Fibroblast of pulmonary artery (primary cell): ENCODE measurements at regions not wholly inside any gene's neighbourhood (a gene's known extent, or its start where the extent isn't known, plus 50 kb on each side); places are given as distances from the start of the nearest gene placed in this dataset.

ENCODE experiments used
- DNase-seq: peaks from one replicate; pipeline ENCODE4 v3.0.0-alpha.2; 2010; ENCODE audit warnings: low read depth
- H3K4me3 ChIP-seq: replicated peaks from 2 replicates; pipeline ENCODE4 v1.5.1; 2011; ENCODE audit warnings: low read depth, mild to moderate bottlenecking, control low read depth, low read length, moderate library complexity
- TF ChIP-seq, protein P1 (sequence below): IDR thresholded peaks from 2 replicates; pipeline ENCODE4 v1.5.1; 2011; ENCODE audit warnings: mild to moderate bottlenecking, control low read depth, low read length, inconsistent platforms; ENCODE audit errors: missing control alignments

DNA sequence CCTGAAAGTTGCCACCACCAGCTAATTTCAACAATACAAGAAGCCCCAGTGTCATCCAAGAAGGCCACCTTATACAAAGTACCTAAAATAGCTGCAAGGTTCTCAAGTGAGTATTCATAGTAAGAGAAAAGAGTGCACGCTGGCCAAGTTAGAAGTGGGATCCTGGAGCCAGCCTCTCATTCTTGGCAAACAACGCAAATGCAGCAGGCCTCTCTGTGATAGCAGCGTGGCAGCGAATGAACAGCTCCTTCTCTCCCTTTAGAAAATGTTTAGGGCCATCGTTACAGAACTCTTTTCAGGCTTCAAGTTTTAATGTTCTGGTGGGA is 78.0 kb upstream of the IFNG-AS1 start:
- TF ChIP-seq, protein P1, sequence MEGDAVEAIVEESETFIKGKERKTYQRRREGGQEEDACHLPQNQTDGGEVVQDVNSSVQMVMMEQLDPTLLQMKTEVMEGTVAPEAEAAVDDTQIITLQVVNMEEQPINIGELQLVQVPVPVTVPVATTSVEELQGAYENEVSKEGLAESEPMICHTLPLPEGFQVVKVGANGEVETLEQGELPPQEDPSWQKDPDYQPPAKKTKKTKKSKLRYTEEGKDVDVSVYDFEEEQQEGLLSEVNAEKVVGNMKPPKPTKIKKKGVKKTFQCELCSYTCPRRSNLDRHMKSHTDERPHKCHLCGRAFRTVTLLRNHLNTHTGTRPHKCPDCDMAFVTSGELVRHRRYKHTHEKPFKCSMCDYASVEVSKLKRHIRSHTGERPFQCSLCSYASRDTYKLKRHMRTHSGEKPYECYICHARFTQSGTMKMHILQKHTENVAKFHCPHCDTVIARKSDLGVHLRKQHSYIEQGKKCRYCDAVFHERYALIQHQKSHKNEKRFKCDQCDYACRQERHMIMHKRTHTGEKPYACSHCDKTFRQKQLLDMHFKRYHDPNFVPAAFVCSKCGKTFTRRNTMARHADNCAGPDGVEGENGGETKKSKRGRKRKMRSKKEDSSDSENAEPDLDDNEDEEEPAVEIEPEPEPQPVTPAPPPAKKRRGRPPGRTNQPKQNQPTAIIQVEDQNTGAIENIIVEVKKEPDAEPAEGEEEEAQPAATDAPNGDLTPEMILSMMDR, result no peak
- DNase-seq, result peak; percentile 22
- H3K4me3 ChIP-seq, result no peak overlapping the region

DNA sequence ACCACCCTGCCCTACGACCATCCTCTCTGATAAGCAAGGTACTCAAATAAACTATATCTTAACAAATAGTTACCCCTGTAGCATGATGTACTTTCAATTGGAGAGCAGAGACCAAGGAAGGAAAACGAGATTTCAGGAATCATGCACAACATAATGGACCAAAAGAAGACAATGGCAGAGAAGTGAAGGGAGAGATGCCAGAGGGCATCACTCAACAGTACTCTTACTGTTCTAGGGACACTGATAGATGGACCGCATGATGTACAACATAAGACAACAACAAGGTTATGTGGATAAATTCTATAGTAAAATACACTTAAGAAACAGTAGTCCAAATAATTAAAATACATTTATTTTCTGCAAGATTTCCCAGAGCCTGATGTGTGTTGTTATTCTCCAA is 77.5 kb upstream of the IFNG-AS1 start:
- TF ChIP-seq, protein P1, result no peak
- DNase-seq, result no peak
- no peak overlapping the region for H3K4me3 ChIP-seq

GRCh38 chr12:67915335-67915851 is 73.9 kb upstream of the IFNG-AS1 start:
- DNase-seq, result no peak
- TF ChIP-seq, protein P1, result no peak
- no peak overlapping the region for H3K4me3 ChIP-seq

- DNase-seq, result no peak
- TF ChIP-seq, protein P1, result no peak
- H3K4me3 ChIP-seq, result no peak overlapping the region
Measured at GRCh38 chr12:67916266-67916970, 72.8 kb upstream of the IFNG-AS1 start.

DNA sequence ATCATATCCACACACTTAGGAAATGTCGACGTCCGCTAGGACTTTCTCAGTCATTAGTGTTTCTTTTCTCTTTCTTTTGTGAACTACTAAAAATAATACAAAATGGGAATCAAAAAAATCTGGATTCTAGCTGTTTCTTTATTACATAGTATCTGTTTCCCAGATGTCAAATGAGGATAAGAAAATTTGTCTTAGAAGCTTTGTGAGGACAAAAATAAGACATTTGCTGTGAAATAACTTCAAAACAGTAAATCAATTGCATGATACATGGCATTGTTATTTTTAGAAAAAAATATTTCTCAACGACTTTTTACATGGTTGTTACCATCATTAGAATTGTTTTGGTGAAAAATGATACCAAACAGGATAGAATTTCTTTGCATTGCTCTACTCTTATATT is 71.4 kb upstream of the IFNG-AS1 start:
- TF ChIP-seq, protein P1, result no peak
- no peak for DNase-seq
- H3K4me3 ChIP-seq, result no peak overlapping the region

- H3K4me3 ChIP-seq, result no peak overlapping the region
- no peak for DNase-seq
- TF ChIP-seq, protein P1, result no peak
Measured at GRCh38 chr12:67918441-67918840, 70.8 kb upstream of the IFNG-AS1 start.

DNA sequence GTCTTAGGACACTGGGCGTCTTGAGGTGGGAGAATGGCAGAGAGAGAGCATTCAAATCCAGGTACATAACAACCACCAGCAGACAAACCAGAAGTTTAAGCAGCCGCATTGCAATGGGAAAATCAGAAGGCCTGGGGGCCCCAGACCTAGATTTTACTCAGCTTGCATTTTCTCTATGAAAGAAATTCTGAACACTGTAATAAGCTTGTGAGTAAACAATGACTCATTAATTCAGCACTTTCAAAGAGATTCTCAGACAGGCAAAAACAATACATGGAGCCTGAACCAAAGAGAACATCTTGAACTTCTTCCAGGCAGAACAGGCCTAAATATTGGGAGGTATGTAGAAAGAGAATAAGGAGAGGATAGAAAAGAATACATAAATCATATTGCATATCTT is 69.8 kb upstream of the IFNG-AS1 start:
- TF ChIP-seq, protein P1, result no peak
- no peak overlapping the region for H3K4me3 ChIP-seq
- peak; percentile 42 for DNase-seq
